Fibroblast of skin of left quadriceps (primary cell): ENCODE measurements at regions not wholly inside any gene's neighbourhood (a gene's known extent, or its start where the extent isn't known, plus 50 kb on each side); places are given as distances from the start of the nearest gene placed in this dataset.

Experiments
- DNase-seq, 2 experiments: peaks; one replicate each; pipeline ENCODE4 v3.0.0-alpha.2; 2013; ENCODE audit warnings: low read depth in 2 of 2

- DNase-seq = no peak
Measured at GRCh38 chr13:105368781-105369180, 1166.7 kb downstream of the EFNB2 start.

GRCh38 chr13:105365831-105366230 lies 1169.6 kb downstream of the EFNB2 start:
- DNase-seq = no peak

- no peak for DNase-seq
Measured at GRCh38 chr13:105365021-105365550, 1170.4 kb downstream of the EFNB2 start.

- DNase-seq = no peak
Measured at GRCh38 chr13:105364191-105364590, 1171.3 kb downstream of the EFNB2 start.

GRCh38 chr13:105363261-105364190 lies 1171.9 kb downstream of the EFNB2 start:
- DNase-seq = no peak

- DNase-seq = no peak
Measured at GRCh38 chr13:105353654-105354053, 1181.8 kb downstream of the EFNB2 start.

GRCh38 chr13:105349082-105349723 lies 1186.3 kb downstream of the EFNB2 start:
- DNase-seq = no peak

- DNase-seq = peak; percentile 63 to 64
Measured at GRCh38 chr13:105346141-105346775, 1189.2 kb downstream of the EFNB2 start.

GRCh38 chr13:105345730-105346129 lies 1189.7 kb downstream of the EFNB2 start:
- DNase-seq = no peak

GRCh38 chr13:105345131-105345530 lies 1190.3 kb downstream of the EFNB2 start:
- no peak for DNase-seq

- DNase-seq = no peak
Measured at GRCh38 chr13:105343134-105343806, 1192.2 kb downstream of the EFNB2 start.

GRCh38 chr13:105342281-105342820 lies 1193.1 kb downstream of the EFNB2 start:
- no peak for DNase-seq

GRCh38 chr13:105341758-105342157 lies 1193.7 kb downstream of the EFNB2 start:
- no peak for DNase-seq

- DNase-seq = no peak
Measured at GRCh38 chr13:105341256-105341655, 1194.2 kb downstream of the EFNB2 start.

GRCh38 chr13:105340061-105340606 lies 1195.3 kb downstream of the EFNB2 start:
- DNase-seq = no peak

- DNase-seq = no peak
Measured at GRCh38 chr13:105338773-105339172, 1196.7 kb downstream of the EFNB2 start.

- DNase-seq = no peak
Measured at GRCh38 chr13:105338006-105338405, 1197.5 kb downstream of the EFNB2 start.

GRCh38 chr13:105336706-105337576 lies 1198.5 kb downstream of the EFNB2 start:
- peak; percentile 33 to 46 for DNase-seq

- DNase-seq = peak in 1 of 2 experiments; percentile 24
Measured at GRCh38 chr13:105334211-105334610, 1201.3 kb downstream of the EFNB2 start.

GRCh38 chr13:105333416-105333815 lies 1202.0 kb downstream of the EFNB2 start:
- DNase-seq = no peak
